Renal cortical epithelial cell (primary cell): ENCODE measurements at regions not wholly inside any gene's neighbourhood (a gene's known extent, or its start where the extent isn't known, plus 50 kb on each side); places are given as distances from the start of the nearest gene placed in this dataset.
A peak's percentile ranks its signal among the peaks of the same experiment; 100 is the strongest.

Experiments
- DNase-seq: peaks from one replicate; pipeline ENCODE4 v3.0.0-alpha.2; 2011; ENCODE audit warnings: low read depth

GRCh38 chr5:165521816-165522610 is 2016.6 kb downstream of the MAT2B start:
- DNase-seq: no peak

- no peak for DNase-seq
These were observed 2019.9 kb downstream of the MAT2B start for GRCh38 chr5:165525271-165525670.

GRCh38 chr5:165526357-165526756 is 2020.9 kb downstream of the MAT2B start:
- no peak for DNase-seq

GRCh38 chr5:165527577-165527976 is 2022.2 kb downstream of the MAT2B start:
- no peak for DNase-seq

- no peak for DNase-seq
These were observed 2032.6 kb downstream of the MAT2B start for GRCh38 chr5:165538065-165538464.

- DNase-seq: no peak
These were observed 2054.2 kb downstream of the MAT2B start for GRCh38 chr5:165559645-165560044.

- no peak for DNase-seq
These were observed 2055.2 kb downstream of the MAT2B start for GRCh38 chr5:165560648-165561047.

GRCh38 chr5:165565911-165566310 is 2060.5 kb downstream of the MAT2B start:
- no peak for DNase-seq

- no peak for DNase-seq
These were observed 2064.1 kb downstream of the MAT2B start for GRCh38 chr5:165569551-165569950.

- no peak for DNase-seq
These were observed 2068.0 kb downstream of the MAT2B start for GRCh38 chr5:165573445-165573844.

- no peak for DNase-seq
These were observed 2068.7 kb downstream of the MAT2B start for GRCh38 chr5:165574100-165574499.

GRCh38 chr5:165576678-165577275 is 2071.4 kb downstream of the MAT2B start:
- DNase-seq: no peak

GRCh38 chr5:165579911-165580310 is 2074.5 kb downstream of the MAT2B start:
- peak; percentile 2 for DNase-seq

GRCh38 chr5:165594693-165595092 is 2089.3 kb downstream of the MAT2B start:
- no peak for DNase-seq

GRCh38 chr5:165602529-165602928 is 2097.1 kb downstream of the MAT2B start:
- DNase-seq: no peak

GRCh38 chr5:165607026-165607425 is 2101.6 kb downstream of the MAT2B start:
- no peak for DNase-seq

- DNase-seq: no peak
These were observed 2104.5 kb downstream of the MAT2B start for GRCh38 chr5:165609871-165610270.

- no peak for DNase-seq
These were observed 2111.3 kb downstream of the MAT2B start for GRCh38 chr5:165616490-165617405.

GRCh38 chr5:165617491-165617890 is 2112.1 kb downstream of the MAT2B start:
- DNase-seq: no peak

GRCh38 chr5:165620394-165620793 is 2115.0 kb downstream of the MAT2B start:
- DNase-seq: no peak

- no peak for DNase-seq
These were observed 2117.6 kb downstream of the MAT2B start for GRCh38 chr5:165622864-165623536.
